Peyer's patch (tissue), 4 donors: ENCODE measurements at regions not wholly inside any gene's neighbourhood (a gene's known extent, or its start where the extent isn't known, plus 50 kb on each side); places are given as distances from the start of the nearest gene placed in this dataset.

ENCODE experiments used
- DNase-seq, 3 donors: peaks; one replicate each; pipeline ENCODE4 v3.0.0-alpha.2; 2017 to 2019
- H3K27ac ChIP-seq, 4 donors: fragments of 200-600 bp; sonication (generic); one replicate each; pipeline ENCODE4 v1.5.1; 2016 to 2019
- H3K27me3 ChIP-seq, 2 donors: fragments of 200-600 bp; sonication (generic); one replicate each; pipeline ENCODE4 v1.5.1; 2019
- H3K36me3 ChIP-seq, 3 donors: fragments of 200-600 bp; sonication (generic); one replicate each; pipeline ENCODE4 v1.5.1; 2016 to 2019
- H3K4me1 ChIP-seq, 4 donors: fragments of 200-600 bp; sonication (generic); one replicate each; pipeline ENCODE4 v1.5.1; 2016 to 2019
- H3K4me3 ChIP-seq, 4 donors: fragments of 200-600 bp; sonication (generic); 1 replicate in 3 of 4; 2 replicates in 1 of 4; pipeline ENCODE4 v1.5.1; 2016 to 2019; ENCODE audit warnings: mild to moderate bottlenecking in 1 of 4
- H3K9me3 ChIP-seq, 4 donors: fragments of 200-600 bp; sonication (generic); one replicate each; pipeline ENCODE4 v1.5.1; 2016 to 2019; ENCODE audit warnings: mild to moderate bottlenecking in 1 of 4
- CTCF ChIP-seq, 6 experiments: fragments of 450-650 bp in 4 of 6; fragments of 200-600 bp in 2 of 6; sonication (generic) in 1 of 6; IDR thresholded peaks; one replicate each; pipeline ENCODE4 v1.5.1; 2017 to 2019; ENCODE audit warnings: antibody characterized with exemption in 6 of 6, mild to moderate bottlenecking in 3 of 6, moderate library complexity in 1 of 6
- POLR2A ChIP-seq, 2 donors: fragments of 450-650 bp; IDR thresholded peaks; one replicate each; pipeline ENCODE4 v1.5.1; 2017; ENCODE audit warnings: antibody characterized with exemption in 2 of 2, mild to moderate bottlenecking in 2 of 2, moderate library complexity in 2 of 2

GRCh38 chr1:116246174-116246573 lies 126.9 kb upstream of the ATP1A1 start:
- Histone ChIP-seq H3K27ac (no peak overlapping the region), H3K36me3 (no peaks in the 10 kb centered on the region), H3K4me3 (no peak overlapping the region), H3K27me3 (no peaks in the 10 kb centered on the region), H3K9me3 (no peaks in the 10 kb centered on the region), H3K4me1 (peaks cover 0 to 15% (median 0%) of the 10 kb centered on the region in 4 donors)
- TF ChIP-seq CTCF (IDR thresholded peaks at IDR 0.05) (no peak), POLR2A (IDR thresholded peaks at IDR 0.05) (no peak)
- no peak for DNase-seq

GRCh38 chr1:116252271-116252670 lies 120.8 kb upstream of the ATP1A1 start:
- no peak for DNase-seq
- Histone ChIP-seq H3K27me3 (no peaks in the 10 kb centered on the region), H3K4me1 (peaks cover 0 to 41% (median 0%) of the 10 kb centered on the region in 4 donors), H3K9me3 (no peaks in the 10 kb centered on the region), H3K36me3 (no peaks in the 10 kb centered on the region), H3K4me3 (no peak overlapping the region), H3K27ac (peak overlapping the region in 1 of 4 donors; percentile 12)
- TF ChIP-seq CTCF (IDR thresholded peaks at IDR 0.05) (no peak), POLR2A (IDR thresholded peaks at IDR 0.05) (no peak)

GRCh38 chr1:116252785-116253184 lies 120.3 kb upstream of the ATP1A1 start:
- no peak for DNase-seq
- Histone ChIP-seq H3K27ac (peak overlapping the region in 1 of 4 donors; percentile 12), H3K36me3 (no peaks in the 10 kb centered on the region), H3K9me3 (no peaks in the 10 kb centered on the region), H3K27me3 (no peaks in the 10 kb centered on the region), H3K4me1 (peaks cover 0 to 41% (median 0%) of the 10 kb centered on the region in 4 donors), H3K4me3 (no peak overlapping the region)
- TF ChIP-seq POLR2A (IDR thresholded peaks at IDR 0.05) (no peak), CTCF (IDR thresholded peaks at IDR 0.05) (no peak)

GRCh38 chr1:116253566-116254382 lies 119.3 kb upstream of the ATP1A1 start:
- Histone ChIP-seq H3K4me3 (no peak overlapping the region), H3K4me1 (peaks cover 0 to 41% (median 0%) of the 10 kb centered on the region in 4 donors), H3K27ac (peak overlapping the region in 1 of 4 donors; percentile 71), H3K36me3 (no peaks in the 10 kb centered on the region), H3K9me3 (no peaks in the 10 kb centered on the region), H3K27me3 (no peaks in the 10 kb centered on the region)
- no peak for DNase-seq
- TF ChIP-seq POLR2A (IDR thresholded peaks at IDR 0.05) (no peak), CTCF (IDR thresholded peaks at IDR 0.05) (no peak)

GRCh38 chr1:116254776-116255175 lies 118.3 kb upstream of the ATP1A1 start:
- TF ChIP-seq CTCF (IDR thresholded peaks at IDR 0.05) (no peak), POLR2A (IDR thresholded peaks at IDR 0.05) (no peak)
- H3K27ac ChIP-seq = peak overlapping the region in 3 of 4 donors; percentile 22 to 74 (median 70)

More at GRCh38 chr1:116254776-116255175, 118.3 kb upstream of the ATP1A1 start:
- Histone ChIP-seq H3K4me3 (no peak overlapping the region), H3K27me3 (no peaks in the 10 kb centered on the region), H3K36me3 (no peaks in the 10 kb centered on the region), H3K4me1 (peaks cover 0 to 41% (median 0%) of the 10 kb centered on the region in 4 donors), H3K9me3 (no peaks in the 10 kb centered on the region)
- peak in 2 of 3 donors; percentile 58 to 76 for DNase-seq
